ENCODE measurements at regions not wholly inside any gene's neighbourhood (a gene's known extent, or its start where the extent isn't known, plus 50 kb on each side); places are given as distances from the start of the nearest gene placed in this dataset.

- Histone ChIP-seq H4K20me1 (ENCODE audit: insufficient read depth, low read length) (no peaks in the 10 kb centered on the region), H3K4me3 (ENCODE audit: insufficient read depth, low read length) (no peak overlapping the region), H3K4me2 (ENCODE audit: insufficient read depth, low read length) (peak overlapping the region; percentile 53), H3K27ac (ENCODE audit: low read depth, low read length) (no peak overlapping the region), H3K36me3 (ENCODE audit: insufficient read depth, low read length) (no peaks in the 10 kb centered on the region), H3K27me3 (ENCODE audit: insufficient read depth, low read length) (no peaks in the 10 kb centered on the region), H3K9me3 (ENCODE audit: low read depth, low read length) (no peaks in the 10 kb centered on the region), H3K79me2 (ENCODE audit: insufficient read depth, low read length) (no peaks in the 10 kb centered on the region), H3K4me1 (ENCODE audit: insufficient read depth, low read length) (peaks cover 10% of the 10 kb centered on the region), H2AFZ (ENCODE audit: low read length) (no peak overlapping the region)
- DNase-seq (ENCODE audit: insufficient read length, low spot score, missing footprints), result peak; percentile 53
- TF ChIP-seq CTCF (IDR thresholded peaks at IDR 0.05; ENCODE audit: extremely low read depth, low read depth, low read length), result no peak
Measured at GRCh38 chr2:75309596-75310463, 110.5 kb upstream of the TACR1 start.

GRCh38 chr2:75303227-75303626, 103.9 kb upstream of the TACR1 start:
- H3K27ac ChIP-seq (ENCODE audit: low read depth, low read length), result no peak overlapping the region
- H4K20me1 ChIP-seq (ENCODE audit: insufficient read depth, low read length), result no peaks in the 10 kb centered on the region
- DNase-seq (ENCODE audit: insufficient read length, low spot score, missing footprints), result no peak
- no peaks in the 10 kb centered on the region for H3K36me3 ChIP-seq (ENCODE audit: insufficient read depth, low read length)
- H3K4me3 ChIP-seq (ENCODE audit: insufficient read depth, low read length), result no peak overlapping the region
- H3K27me3 ChIP-seq (ENCODE audit: insufficient read depth, low read length), result no peaks in the 10 kb centered on the region
- H2AFZ ChIP-seq (ENCODE audit: low read length), result no peak overlapping the region
- H3K4me2 ChIP-seq (ENCODE audit: insufficient read depth, low read length), result no peak overlapping the region
- no peaks in the 10 kb centered on the region for H3K79me2 ChIP-seq (ENCODE audit: insufficient read depth, low read length)
- H3K4me1 ChIP-seq (ENCODE audit: insufficient read depth, low read length), result no peaks in the 10 kb centered on the region
- TF ChIP-seq CTCF (IDR thresholded peaks at IDR 0.05; ENCODE audit: extremely low read depth, low read depth, low read length), result no peak
- H3K9me3 ChIP-seq (ENCODE audit: low read depth, low read length), result no peaks in the 10 kb centered on the region

- Histone ChIP-seq H3K4me3 (ENCODE audit: insufficient read depth, low read length) (no peak overlapping the region), H4K20me1 (ENCODE audit: insufficient read depth, low read length) (no peaks in the 10 kb centered on the region), H3K4me2 (ENCODE audit: insufficient read depth, low read length) (no peak overlapping the region), H3K36me3 (ENCODE audit: insufficient read depth, low read length) (no peaks in the 10 kb centered on the region), H3K79me2 (ENCODE audit: insufficient read depth, low read length) (no peaks in the 10 kb centered on the region), H3K4me1 (ENCODE audit: insufficient read depth, low read length) (peaks cover 22% of the 10 kb centered on the region), H3K27ac (ENCODE audit: low read depth, low read length) (no peak overlapping the region), H3K27me3 (ENCODE audit: insufficient read depth, low read length) (no peaks in the 10 kb centered on the region), H2AFZ (ENCODE audit: low read length) (no peak overlapping the region), H3K9me3 (ENCODE audit: low read depth, low read length) (no peaks in the 10 kb centered on the region)
- DNase-seq (ENCODE audit: insufficient read length, low spot score, missing footprints), result no peak
- TF ChIP-seq CTCF (IDR thresholded peaks at IDR 0.05; ENCODE audit: extremely low read depth, low read depth, low read length), result no peak
Measured at GRCh38 chr2:75294362-75294761, 95.0 kb upstream of the TACR1 start.

- Histone ChIP-seq H3K4me2 (ENCODE audit: insufficient read depth, low read length) (no peak overlapping the region), H3K9me3 (ENCODE audit: low read depth, low read length) (no peaks in the 10 kb centered on the region), H4K20me1 (ENCODE audit: insufficient read depth, low read length) (no peaks in the 10 kb centered on the region), H3K36me3 (ENCODE audit: insufficient read depth, low read length) (no peaks in the 10 kb centered on the region), H2AFZ (ENCODE audit: low read length) (no peak overlapping the region), H3K79me2 (ENCODE audit: insufficient read depth, low read length) (no peaks in the 10 kb centered on the region), H3K27ac (ENCODE audit: low read depth, low read length) (no peak overlapping the region), H3K27me3 (ENCODE audit: insufficient read depth, low read length) (no peaks in the 10 kb centered on the region), H3K4me3 (ENCODE audit: insufficient read depth, low read length) (no peak overlapping the region), H3K4me1 (ENCODE audit: insufficient read depth, low read length) (peaks cover 24% of the 10 kb centered on the region)
- DNase-seq (ENCODE audit: insufficient read length, low spot score, missing footprints), result peak; percentile 58
- no peak for TF ChIP-seq CTCF (IDR thresholded peaks at IDR 0.05; ENCODE audit: extremely low read depth, low read depth, low read length)
Measured at GRCh38 chr2:75292826-75293225, 93.5 kb upstream of the TACR1 start.
